ENCODE measurements at regions not wholly inside any gene's neighbourhood (a gene's known extent, or its start where the extent isn't known, plus 50 kb on each side); places are given as distances from the start of the nearest gene placed in this dataset.
A peak's percentile ranks its signal among the peaks of the same experiment; 100 is the strongest.

DNA sequence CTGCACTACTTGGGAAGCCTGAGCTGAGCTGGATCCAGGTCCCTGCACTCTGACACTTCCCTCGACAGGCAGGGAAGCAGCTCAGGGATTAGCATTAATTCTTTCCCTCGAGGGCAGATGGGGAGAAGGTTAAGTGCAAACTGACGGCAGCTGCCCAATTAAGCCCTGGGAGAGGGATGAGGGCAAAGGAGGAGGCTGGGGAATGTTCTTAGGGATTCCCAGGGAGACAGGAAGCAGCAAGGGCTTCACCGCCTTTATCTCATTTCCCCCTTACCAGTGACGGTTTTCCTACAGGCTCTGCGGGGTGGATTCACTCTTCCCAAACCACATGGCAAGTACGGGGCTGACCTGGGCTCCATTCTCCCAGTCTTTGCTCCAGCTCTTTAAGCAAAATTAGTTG is 519.0 kb upstream of the PROK2 start:
- Histone ChIP-seq H3K27ac (no peak overlapping the region), H3K27me3 (no peaks in the 10 kb centered on the region), H3K4me3 (no peak overlapping the region), H3K36me3 (no peaks in the 10 kb centered on the region), H3K4me1 (peaks cover 0 to 14% (median 0%) of the 10 kb centered on the region in 3 donors), H3K9me3 (no peaks in the 10 kb centered on the region)
- WGBS, 2 donors (ENCODE audit: low coverage in 1 of 2), result 45 to 60% methylated on average over 1 to 4 of the region's 7 CpGs
- TF ChIP-seq, protein P1, sequence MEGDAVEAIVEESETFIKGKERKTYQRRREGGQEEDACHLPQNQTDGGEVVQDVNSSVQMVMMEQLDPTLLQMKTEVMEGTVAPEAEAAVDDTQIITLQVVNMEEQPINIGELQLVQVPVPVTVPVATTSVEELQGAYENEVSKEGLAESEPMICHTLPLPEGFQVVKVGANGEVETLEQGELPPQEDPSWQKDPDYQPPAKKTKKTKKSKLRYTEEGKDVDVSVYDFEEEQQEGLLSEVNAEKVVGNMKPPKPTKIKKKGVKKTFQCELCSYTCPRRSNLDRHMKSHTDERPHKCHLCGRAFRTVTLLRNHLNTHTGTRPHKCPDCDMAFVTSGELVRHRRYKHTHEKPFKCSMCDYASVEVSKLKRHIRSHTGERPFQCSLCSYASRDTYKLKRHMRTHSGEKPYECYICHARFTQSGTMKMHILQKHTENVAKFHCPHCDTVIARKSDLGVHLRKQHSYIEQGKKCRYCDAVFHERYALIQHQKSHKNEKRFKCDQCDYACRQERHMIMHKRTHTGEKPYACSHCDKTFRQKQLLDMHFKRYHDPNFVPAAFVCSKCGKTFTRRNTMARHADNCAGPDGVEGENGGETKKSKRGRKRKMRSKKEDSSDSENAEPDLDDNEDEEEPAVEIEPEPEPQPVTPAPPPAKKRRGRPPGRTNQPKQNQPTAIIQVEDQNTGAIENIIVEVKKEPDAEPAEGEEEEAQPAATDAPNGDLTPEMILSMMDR (IDR thresholded peaks at IDR 0.05), result no peak
- TF ChIP-seq POLR2A (IDR thresholded peaks at IDR 0.05) (no peak), EP300 (IDR thresholded peaks at IDR 0.05) (no peak), POLR2AphosphoS5 (IDR thresholded peaks at IDR 0.05) (no peak)
- ATAC-seq, result peak; percentile 46

DNA sequence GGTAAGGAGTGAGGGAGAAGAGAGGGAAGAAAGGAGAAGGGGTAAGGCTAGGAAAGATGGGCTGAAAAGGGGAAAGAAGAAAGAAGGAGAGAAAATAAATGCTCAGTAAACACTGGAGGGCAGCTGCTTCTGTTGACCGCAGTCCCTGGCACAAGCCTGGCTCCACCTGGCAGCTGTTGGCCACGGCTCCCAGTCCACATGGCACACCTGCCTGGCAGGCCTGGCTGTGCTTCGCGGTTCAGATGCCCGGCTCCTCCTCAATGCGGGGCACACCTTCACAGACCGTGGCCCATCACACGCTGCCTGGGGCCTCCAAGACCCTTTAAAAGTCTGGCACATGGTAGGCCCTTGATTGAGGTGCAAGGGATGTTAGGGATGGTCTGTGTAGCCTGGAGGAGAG is 516.8 kb upstream of the PROK2 start:
- no peak for ATAC-seq
- H3K9me3 ChIP-seq, result no peaks in the 10 kb centered on the region
- H3K4me3 ChIP-seq, result no peak overlapping the region
- TF ChIP-seq EP300 (IDR thresholded peaks at IDR 0.05), result no peak
- TF ChIP-seq POLR2AphosphoS5 (IDR thresholded peaks at IDR 0.05), result no peak
- TF ChIP-seq, protein P1 (IDR thresholded peaks at IDR 0.05), result no peak
- TF ChIP-seq POLR2A (IDR thresholded peaks at IDR 0.05), result no peak
- 100% methylated on average over 2 of the region's 8 CpGs; no CpG with 5 or more reads in 1 of the 2 donors for WGBS, 2 donors (ENCODE audit: low coverage in 1 of 2)
- no peaks in the 10 kb centered on the region for H3K36me3 ChIP-seq
- H3K4me1 ChIP-seq, result peaks cover 3 to 36% (median 3%) of the 10 kb centered on the region in 3 donors
- H3K27ac ChIP-seq, result no peak overlapping the region
- no peaks in the 10 kb centered on the region for H3K27me3 ChIP-seq

DNA sequence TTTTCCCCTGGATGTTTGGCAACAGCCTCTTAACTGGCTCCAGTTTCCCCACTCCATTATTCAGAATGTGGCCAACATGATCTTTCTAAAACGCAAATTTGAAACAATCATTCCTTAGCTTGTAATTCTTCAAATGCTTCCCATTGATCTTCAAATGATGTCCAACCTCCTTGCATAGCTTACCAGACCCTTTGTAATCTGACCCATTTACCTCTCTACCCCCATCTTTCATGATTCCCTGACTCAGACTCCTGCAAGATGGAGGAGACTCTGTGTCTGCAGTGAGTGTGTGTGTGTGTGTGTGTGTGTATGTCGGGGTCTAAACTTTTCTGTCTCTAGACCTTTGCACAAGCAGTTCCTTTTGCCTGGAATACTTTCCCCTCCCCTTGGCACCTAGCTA is 515.7 kb upstream of the PROK2 start:
- Histone ChIP-seq H3K36me3 (no peaks in the 10 kb centered on the region), H3K27me3 (no peaks in the 10 kb centered on the region), H3K4me3 (no peak overlapping the region), H3K9me3 (no peaks in the 10 kb centered on the region), H3K4me1 (peaks cover 3 to 42% (median 3%) of the 10 kb centered on the region in 3 donors), H3K27ac (no peak overlapping the region)
- no peak for ATAC-seq
- 38 to 58% methylated on average over 1 to 2 of the region's 2 CpGs for WGBS, 2 donors (ENCODE audit: low coverage in 1 of 2)
- TF ChIP-seq POLR2AphosphoS5 (IDR thresholded peaks at IDR 0.05), result no peak
- no peak for TF ChIP-seq POLR2A (IDR thresholded peaks at IDR 0.05)
- no peak for TF ChIP-seq EP300 (IDR thresholded peaks at IDR 0.05)
- TF ChIP-seq, protein P1 (IDR thresholded peaks at IDR 0.05), result no peak

DNA sequence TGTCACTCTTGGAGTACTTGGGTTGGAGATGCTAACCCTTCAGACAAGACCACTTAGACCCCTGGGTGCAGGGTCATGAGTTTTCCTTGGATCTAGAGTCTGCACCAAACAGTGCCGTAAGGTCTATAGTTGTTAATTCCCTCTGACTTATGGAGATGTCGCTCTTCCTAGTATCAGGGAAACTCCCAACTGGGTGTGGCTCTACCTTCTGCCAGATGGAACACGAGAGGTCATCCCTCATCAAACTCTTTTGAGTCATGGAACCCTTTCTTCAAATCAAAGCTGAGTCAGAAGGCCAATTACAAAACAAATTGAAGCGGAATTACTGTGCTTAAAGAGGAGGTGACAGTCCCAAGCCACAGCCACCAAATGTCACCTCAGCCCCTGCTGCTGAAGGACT is 514.9 kb upstream of the PROK2 start:
- TF ChIP-seq POLR2A (IDR thresholded peaks at IDR 0.05) (no peak), POLR2AphosphoS5 (IDR thresholded peaks at IDR 0.05) (no peak), EP300 (IDR thresholded peaks at IDR 0.05) (no peak)
- TF ChIP-seq, protein P1 (IDR thresholded peaks at IDR 0.05), result no peak
- Histone ChIP-seq H3K9me3 (no peaks in the 10 kb centered on the region), H3K27ac (no peak overlapping the region), H3K4me1 (peaks cover 3 to 42% (median 3%) of the 10 kb centered on the region in 3 donors), H3K4me3 (no peak overlapping the region), H3K27me3 (no peaks in the 10 kb centered on the region), H3K36me3 (no peaks in the 10 kb centered on the region)
- ATAC-seq, result no peak
- WGBS, 2 donors (ENCODE audit: low coverage in 1 of 2), result 90% methylated on average over 2 of the region's 4 CpGs; no CpG with 5 or more reads in 1 of the 2 donors

DNA sequence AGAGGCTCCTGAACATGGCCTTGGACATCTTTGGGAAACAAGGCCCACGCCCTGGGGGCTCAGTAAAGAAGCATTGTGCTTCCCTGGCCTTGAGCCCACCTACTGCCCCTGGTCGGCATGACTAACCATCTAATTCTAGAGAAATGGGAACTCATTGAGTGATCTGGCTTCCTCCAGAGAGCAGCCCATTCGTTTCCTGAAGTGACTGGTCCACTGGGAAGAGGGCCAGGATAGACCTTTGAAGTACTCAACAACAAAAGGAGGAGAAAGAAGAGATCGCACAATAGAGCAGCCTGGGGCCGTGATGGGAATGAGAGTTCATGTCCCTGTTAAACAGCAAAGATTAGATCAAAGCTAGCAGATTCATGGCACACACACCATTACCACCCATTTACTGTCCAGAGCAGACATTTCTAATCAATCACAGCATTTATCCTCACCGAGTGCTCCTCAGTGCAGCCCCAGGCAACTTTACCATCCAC is 514.4 kb upstream of the PROK2 start:
- H3K9me3 ChIP-seq, result no peaks in the 10 kb centered on the region
- TF ChIP-seq POLR2AphosphoS5 (IDR thresholded peaks at IDR 0.05), result peak; percentile 20
- TF ChIP-seq, protein P1 (IDR thresholded peaks at IDR 0.05), result no peak
- H3K27ac ChIP-seq, result peak overlapping the region in 2 of 4 donors; percentile 65 to 67
- no peak overlapping the region for H3K4me3 ChIP-seq
- 59 to 62% methylated on average over 4 to 5 of the region's 6 CpGs for WGBS, 2 donors (ENCODE audit: low coverage in 1 of 2)
- no peaks in the 10 kb centered on the region for H3K27me3 ChIP-seq
- H3K36me3 ChIP-seq, result no peaks in the 10 kb centered on the region
- ATAC-seq, result peak; percentile 40
- peaks cover 3 to 39% (median 3%) of the 10 kb centered on the region in 3 donors for H3K4me1 ChIP-seq

All from gastroesophageal sphincter (tissue), 4 donors.